CD4-positive, alpha-beta T cell (primary cell): ENCODE measurements at regions not wholly inside any gene's neighbourhood (a gene's known extent, or its start where the extent isn't known, plus 50 kb on each side); places are given as distances from the start of the nearest gene placed in this dataset.

Source experiments
- ATAC-seq: fragments of 200-7000 bp; cut with Tn5 transposase; one replicate; pipeline ENCODE4 v1.10.0; 2022; ENCODE audit warnings: mild to moderate bottlenecking; ENCODE audit not compliant: poor library complexity
- CTCF ChIA-PET: fragments of 350-600 bp; sonication (Branson Sonifier 250); formaldehyde crosslinking; loops from one replicate; lab custom pipeline; 2021; ENCODE audit warnings: antibody characterized with exemption, inconsistent platforms; lab: Charles Lee
- POLR2A ChIA-PET: fragments of 350-600 bp; sonication (Branson Sonifier 250); formaldehyde crosslinking; loops from one replicate; lab custom pipeline; 2021; ENCODE audit warnings: antibody characterized with exemption, inconsistent platforms; lab: Charles Lee
- DNase-seq, 14 experiments: peaks; one replicate each; pipeline ENCODE4 v3.0.0-alpha.2; 2013 to 2020; ENCODE audit warnings: mixed read lengths in 2 of 14
- H3K27ac ChIP-seq, 2 donors: one replicate each; pipeline versions ENCODE4 v1.5.1 to v1.7.0; 2013; ENCODE audit warnings: low read length in 2 of 2, low read depth in 1 of 2, mild to moderate bottlenecking in 1 of 2
- H3K27me3 ChIP-seq, 2 experiments: 1 replicate in 1 of 2; 2 replicates in 1 of 2; pipeline versions ENCODE4 v1.6.1 to v1.7.0; 2013; ENCODE audit warnings: low read length in 2 of 2, control low read depth in 1 of 2, mild to moderate bottlenecking in 1 of 2, moderate library complexity in 1 of 2; ENCODE audit not compliant: insufficient read depth in 2 of 2, control insufficient read depth in 1 of 2
- H3K36me3 ChIP-seq: one replicate; pipeline ENCODE4 v1.6.1; 2013; ENCODE audit warnings: low read length, control low read depth; ENCODE audit not compliant: insufficient read depth
- H3K4me1 ChIP-seq: one replicate; pipeline ENCODE4 v1.6.1; 2013; ENCODE audit warnings: low read length, control low read depth; ENCODE audit not compliant: insufficient read depth
- H3K4me3 ChIP-seq: one replicate; pipeline ENCODE4 v1.5.1; 2013; ENCODE audit warnings: mild to moderate bottlenecking, low read length, moderate library complexity
- H3K9me3 ChIP-seq, 2 experiments: 1 replicate in 1 of 2; 2 replicates in 1 of 2; pipeline versions ENCODE4 v1.6.1 to v1.7.0; 2013; ENCODE audit warnings: low read length in 2 of 2, mild to moderate bottlenecking in 2 of 2, control low read depth in 1 of 2, moderate library complexity in 1 of 2; ENCODE audit not compliant: control insufficient read depth in 1 of 2, insufficient read depth in 1 of 2
- H3K27ac Mint-ChIP-seq: one replicate; pipeline ENCODE4 v1.8.0; 2020; ENCODE audit warnings: mixed read lengths
- H3K27me3 Mint-ChIP-seq: one replicate; pipeline ENCODE4 v1.8.0; 2021; ENCODE audit warnings: mixed read lengths
- H3K36me3 Mint-ChIP-seq: one replicate; pipeline ENCODE4 v1.8.0; 2021; ENCODE audit warnings: low read depth, mixed read lengths
- H3K4me1 Mint-ChIP-seq: one replicate; pipeline ENCODE4 v1.8.0; 2021; ENCODE audit warnings: low read depth, mixed read lengths
- H3K4me3 Mint-ChIP-seq: one replicate; pipeline ENCODE4 v1.8.0; 2020; ENCODE audit warnings: mild to moderate bottlenecking, mixed read lengths
- H3K9me3 Mint-ChIP-seq: one replicate; pipeline ENCODE4 v1.8.0; 2020; ENCODE audit warnings: mixed read lengths
- CTCF ChIP-seq: fragments of 200-600 bp; IDR thresholded peaks from one replicate; pipeline ENCODE4 v1.8.0; 2022; ENCODE audit warnings: antibody characterized with exemption, mild to moderate bottlenecking
- intact Hi-C, 2 experiments: fragments of 100-400 bp; cut with DNase I in 1 of 2; cut with micrococcal nuclease in 1 of 2; formaldehyde crosslinking; loops; one replicate each; pipeline versions ENCODE4 v1.15.1 to v1.9.0; 2023 to 2025; cut with DNase I, micrococcal nuclease

- no peaks in the 10 kb centered on the region for H3K36me3 ChIP-seq
- no peak for TF ChIP-seq CTCF
- ATAC-seq = no peak
- DNase-seq = no peak
- no peak overlapping the region for H3K4me3 ChIP-seq
- H3K27me3 ChIP-seq = no peaks in the 10 kb centered on the region
- ChIA-PET POLR2A (no interaction called here), CTCF (no interaction called here)
- no peaks in the 10 kb centered on the region for H3K36me3 Mint-ChIP-seq
- peaks cover 4% of the 10 kb centered on the region for H3K9me3 Mint-ChIP-seq
- no peaks in the 10 kb centered on the region for H3K9me3 ChIP-seq
- H3K4me1 Mint-ChIP-seq = no peaks in the 10 kb centered on the region
- no peak overlapping the region for H3K27ac ChIP-seq
- H3K27ac Mint-ChIP-seq = no peak overlapping the region
- intact Hi-C loops = no loop called here
- no peak overlapping the region for H3K4me3 Mint-ChIP-seq
- no peaks in the 10 kb centered on the region for H3K4me1 ChIP-seq
- H3K27me3 Mint-ChIP-seq = no peaks in the 10 kb centered on the region
Measured at GRCh38 chr13:82447416-82448077, 1434.7 kb downstream of the SLITRK1 start.

GRCh38 chr13:82439159-82439904 is 1442.9 kb downstream of the SLITRK1 start:
- H3K36me3 Mint-ChIP-seq = no peaks in the 10 kb centered on the region
- H3K27ac ChIP-seq = no peak overlapping the region
- no peaks in the 10 kb centered on the region for H3K27me3 Mint-ChIP-seq
- H3K4me3 ChIP-seq = no peak overlapping the region
- H3K27ac Mint-ChIP-seq = no peak overlapping the region
- H3K9me3 Mint-ChIP-seq = peaks cover 10% of the 10 kb centered on the region
- no peaks in the 10 kb centered on the region for H3K36me3 ChIP-seq
- ATAC-seq = no peak
- no peak for TF ChIP-seq CTCF
- ChIA-PET CTCF (no interaction called here), POLR2A (no interaction called here)
- H3K4me1 Mint-ChIP-seq = no peaks in the 10 kb centered on the region
- no peaks in the 10 kb centered on the region for H3K27me3 ChIP-seq
- peaks cover 4 to 8% of the 10 kb centered on the region in 2 experiments for H3K9me3 ChIP-seq
- H3K4me3 Mint-ChIP-seq = no peak overlapping the region
- DNase-seq = no peak
- H3K4me1 ChIP-seq = no peaks in the 10 kb centered on the region
- intact Hi-C loops = no loop called here

- no peak for TF ChIP-seq CTCF
- Histone ChIP-seq H3K36me3 (no peaks in the 10 kb centered on the region), H3K27ac (no peak overlapping the region), H3K9me3 (peaks cover 4 to 8% of the 10 kb centered on the region in 2 experiments), H3K27me3 (no peaks in the 10 kb centered on the region), H3K4me1 (no peaks in the 10 kb centered on the region), H3K4me3 (no peak overlapping the region)
- Mint-ChIP-seq H3K4me1 (no peaks in the 10 kb centered on the region), H3K27ac (no peak overlapping the region), H3K36me3 (no peaks in the 10 kb centered on the region), H3K9me3 (peaks cover 10% of the 10 kb centered on the region), H3K27me3 (no peaks in the 10 kb centered on the region), H3K4me3 (no peak overlapping the region)
- ChIA-PET CTCF (no interaction called here), POLR2A (no interaction called here)
- DNase-seq = no peak
- ATAC-seq = no peak
- intact Hi-C loops = no loop called here
Measured at GRCh38 chr13:82438320-82438719, 1444.0 kb downstream of the SLITRK1 start.
